ENCODE measurements at regions not wholly inside any gene's neighbourhood (a gene's known extent, or its start where the extent isn't known, plus 50 kb on each side); places are given as distances from the start of the nearest gene placed in this dataset.

DNA sequence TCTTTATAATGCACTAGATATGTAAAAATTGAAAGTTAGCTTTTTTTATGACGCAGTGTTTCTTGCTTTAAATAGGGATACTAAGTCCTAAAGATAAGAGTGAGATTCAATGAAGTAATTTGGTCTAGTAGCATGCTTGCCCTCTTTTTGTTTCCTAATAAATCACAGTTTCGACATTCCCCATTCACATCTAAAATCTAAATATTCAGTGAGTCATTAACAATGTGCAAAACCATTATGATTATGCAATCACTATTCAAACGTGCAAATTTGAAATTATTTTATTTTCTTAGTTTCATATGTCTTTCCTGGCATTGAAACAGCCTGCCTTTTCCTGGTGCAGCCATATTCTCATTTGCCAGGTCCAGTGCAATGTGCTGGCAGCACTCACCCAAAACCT is 1350.5 kb upstream of the PABPC4L start:
- POLR2A ChIA-PET: no interaction called here
- FAIRE-seq: no peak

DNA sequence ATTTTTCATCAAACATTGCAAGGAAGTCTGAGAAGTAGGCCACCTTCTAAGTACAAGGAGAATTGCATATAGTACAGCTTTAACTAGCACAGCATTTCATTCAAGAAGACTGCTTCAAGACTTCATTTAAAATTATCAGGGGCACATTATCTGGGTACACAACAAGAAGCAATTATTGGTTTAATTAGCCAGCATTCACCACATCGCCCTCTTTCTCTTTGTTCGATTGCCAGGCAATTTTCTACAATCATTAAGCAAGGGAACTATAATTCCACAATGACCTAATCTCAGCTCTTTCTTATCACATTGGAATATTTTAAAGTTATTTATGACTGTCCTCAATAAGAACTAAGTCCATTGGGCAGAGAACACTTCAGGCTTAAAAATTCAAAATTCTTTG is 1347.1 kb upstream of the PABPC4L start:
- TF ChIP-seq EP300 (IDR thresholded peaks at IDR 0.05) (no peak), CBX2 (IDR thresholded peaks at IDR 0.05; ENCODE audit: borderline replicate concordance, low read depth) (no peak), ZNF302 (CRISPR knock-in tag; IDR thresholded peaks at IDR 0.05) (no peak), JUN (IDR thresholded peaks at IDR 0.05) (no peak), CEBPB (IDR thresholded peaks at IDR 0.05) (no peak), HEYL (CRISPR knock-in tag; IDR thresholded peaks at IDR 0.05) (no peak), ZC3H11A (IDR thresholded peaks at IDR 0.05) (no peak), KDM1A (IDR thresholded peaks at IDR 0.05; ENCODE audit: low read depth) (no peak), BHLHE40 (IDR thresholded peaks at IDR 0.05; ENCODE audit: low read depth, low read length) (no peak)
- TF ChIP-seq, protein P1, sequence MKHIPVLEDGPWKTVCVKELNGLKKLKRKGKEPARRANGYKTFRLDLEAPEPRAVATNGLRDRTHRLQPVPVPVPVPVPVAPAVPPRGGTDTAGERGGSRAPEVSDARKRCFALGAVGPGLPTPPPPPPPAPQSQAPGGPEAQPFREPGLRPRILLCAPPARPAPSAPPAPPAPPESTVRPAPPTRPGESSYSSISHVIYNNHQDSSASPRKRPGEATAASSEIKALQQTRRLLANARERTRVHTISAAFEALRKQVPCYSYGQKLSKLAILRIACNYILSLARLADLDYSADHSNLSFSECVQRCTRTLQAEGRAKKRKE (CRISPR knock-in tag; IDR thresholded peaks at IDR 0.05; ENCODE audit: low read depth): no peak
- TF ChIP-seq, protein P2, sequence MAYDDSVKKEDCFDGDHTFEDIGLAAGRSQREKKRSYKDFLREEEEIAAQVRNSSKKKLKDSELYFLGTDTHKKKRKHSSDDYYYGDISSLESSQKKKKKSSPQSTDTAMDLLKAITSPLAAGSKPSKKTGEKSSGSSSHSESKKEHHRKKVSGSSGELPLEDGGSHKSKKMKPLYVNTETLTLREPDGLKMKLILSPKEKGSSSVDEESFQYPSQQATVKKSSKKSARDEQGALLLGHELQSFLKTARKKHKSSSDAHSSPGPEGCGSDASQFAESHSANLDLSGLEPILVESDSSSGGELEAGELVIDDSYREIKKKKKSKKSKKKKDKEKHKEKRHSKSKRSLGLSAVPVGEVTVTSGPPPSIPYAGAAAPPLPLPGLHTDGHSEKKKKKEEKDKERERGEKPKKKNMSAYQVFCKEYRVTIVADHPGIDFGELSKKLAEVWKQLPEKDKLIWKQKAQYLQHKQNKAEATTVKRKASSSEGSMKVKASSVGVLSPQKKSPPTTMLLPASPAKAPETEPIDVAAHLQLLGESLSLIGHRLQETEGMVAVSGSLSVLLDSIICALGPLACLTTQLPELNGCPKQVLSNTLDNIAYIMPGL (CRISPR knock-in tag; IDR thresholded peaks at IDR 0.05; ENCODE audit: borderline replicate concordance): no peak
- FAIRE-seq (no peak), DNase-seq (ENCODE audit: low read depth in 1 of 2, low spot score in 1 of 2) (no peak), ATAC-seq (no peak)
- Histone ChIP-seq H3K4me2 (no peak overlapping the region), H3K27ac (no peak overlapping the region), H3K4me1 (no peaks in the 10 kb centered on the region), H3K9me3 (no peaks in the 10 kb centered on the region), H3K4me3 (no peak overlapping the region)
- ChIA-PET CTCF (no interaction called here), POLR2A (no interaction called here)
- 90% methylated on average over 2 of the region's 2 CpGs for WGBS (ENCODE audit: missing lambda C conversion rate)

More for the DNA sequence above, 1350.5 kb upstream of the PABPC4L start:
- Histone ChIP-seq H3K27ac (no peak overlapping the region), H3K9me3 (no peaks in the 10 kb centered on the region), H3K4me2 (no peak overlapping the region), H3K4me1 (no peaks in the 10 kb centered on the region), H3K4me3 (no peak overlapping the region)
- no peak for DNase-seq (ENCODE audit: low read depth in 1 of 2, low spot score in 1 of 2)
- ATAC-seq: no peak
- no peak for TF ChIP-seq SREBF2 (IDR thresholded peaks at IDR 0.05)
- TF ChIP-seq CHD4 (IDR thresholded peaks at IDR 0.05; ENCODE audit: borderline replicate concordance): no peak
- no peak for TF ChIP-seq BHLHE40 (IDR thresholded peaks at IDR 0.05; ENCODE audit: low read depth, low read length)
- no peak for TF ChIP-seq NFE2L2 (conservative IDR thresholded peaks at IDR 0.05; ENCODE audit: low read length)
- TF ChIP-seq POLR2AphosphoS2 (conservative IDR thresholded peaks at IDR 0.05; ENCODE audit: low read length): no peak
- TF ChIP-seq, protein P3, sequence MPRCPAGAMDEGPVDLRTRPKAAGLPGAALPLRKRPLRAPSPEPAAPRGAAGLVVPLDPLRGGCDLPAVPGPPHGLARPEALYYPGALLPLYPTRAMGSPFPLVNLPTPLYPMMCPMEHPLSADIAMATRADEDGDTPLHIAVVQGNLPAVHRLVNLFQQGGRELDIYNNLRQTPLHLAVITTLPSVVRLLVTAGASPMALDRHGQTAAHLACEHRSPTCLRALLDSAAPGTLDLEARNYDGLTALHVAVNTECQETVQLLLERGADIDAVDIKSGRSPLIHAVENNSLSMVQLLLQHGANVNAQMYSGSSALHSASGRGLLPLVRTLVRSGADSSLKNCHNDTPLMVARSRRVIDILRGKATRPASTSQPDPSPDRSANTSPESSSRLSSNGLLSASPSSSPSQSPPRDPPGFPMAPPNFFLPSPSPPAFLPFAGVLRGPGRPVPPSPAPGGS (IDR thresholded peaks at IDR 0.05): no peak
- no peak for TF ChIP-seq MYC (IDR thresholded peaks at IDR 0.05; ENCODE audit: borderline replicate concordance, low read length)
- CTCF ChIA-PET: no interaction called here
- 39% methylated on average over 3 of the region's 3 CpGs for WGBS (ENCODE audit: missing lambda C conversion rate)

- ATAC-seq (no peak), DNase-seq (ENCODE audit: low read depth in 1 of 2, low spot score in 1 of 2) (no peak), FAIRE-seq (no peak)
- H3K27ac ChIP-seq: no peak overlapping the region
- CTCF ChIA-PET: no interaction called here
- no peaks in the 10 kb centered on the region for H3K4me1 ChIP-seq
- 77% methylated on average over 1 of the region's 1 CpG for WGBS (ENCODE audit: missing lambda C conversion rate)
- no peak overlapping the region for H3K4me3 ChIP-seq
- no peaks in the 10 kb centered on the region for H3K9me3 ChIP-seq
- no peak overlapping the region for H3K4me2 ChIP-seq
- POLR2A ChIA-PET: no interaction called here
- TF ChIP-seq RNF2 (IDR thresholded peaks at IDR 0.05; ENCODE audit: borderline replicate concordance, low read depth): no peak
- no peak for TF ChIP-seq RCOR1 (IDR thresholded peaks at IDR 0.05; ENCODE audit: low read depth, low read length)
- TF ChIP-seq FOXS1 (CRISPR knock-in tag; IDR thresholded peaks at IDR 0.05): no peak
- TF ChIP-seq MAFK (IDR thresholded peaks at IDR 0.05; ENCODE audit: partially characterized antibody): no peak
- TF ChIP-seq, protein P4, sequence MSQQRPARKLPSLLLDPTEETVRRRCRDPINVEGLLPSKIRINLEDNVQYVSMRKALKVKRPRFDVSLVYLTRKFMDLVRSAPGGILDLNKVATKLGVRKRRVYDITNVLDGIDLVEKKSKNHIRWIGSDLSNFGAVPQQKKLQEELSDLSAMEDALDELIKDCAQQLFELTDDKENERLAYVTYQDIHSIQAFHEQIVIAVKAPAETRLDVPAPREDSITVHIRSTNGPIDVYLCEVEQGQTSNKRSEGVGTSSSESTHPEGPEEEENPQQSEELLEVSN (IDR thresholded peaks at IDR 0.05; ENCODE audit: borderline replicate concordance, low read depth): no peak
- no peak for TF ChIP-seq KDM5A (IDR thresholded peaks at IDR 0.05)
- no peak for TF ChIP-seq NFE2L2 (conservative IDR thresholded peaks at IDR 0.05; ENCODE audit: low read length)
- no peak for TF ChIP-seq ESRRA (IDR thresholded peaks at IDR 0.05; ENCODE audit: borderline replicate concordance, low read length)
- TF ChIP-seq JUNB (IDR thresholded peaks at IDR 0.05): no peak
- no peak for TF ChIP-seq ZNF302 (CRISPR knock-in tag; IDR thresholded peaks at IDR 0.05)
- TF ChIP-seq TFCP2L1 (CRISPR knock-in tag; IDR thresholded peaks at IDR 0.05): no peak
- no peak for TF ChIP-seq EHF (CRISPR knock-in tag; IDR thresholded peaks at IDR 0.05)
- TF ChIP-seq HEYL (CRISPR knock-in tag; IDR thresholded peaks at IDR 0.05): no peak
- TF ChIP-seq CHD2 (IDR thresholded peaks at IDR 0.05; ENCODE audit: low read length, partially characterized antibody): no peak
- TF ChIP-seq HDAC2 (IDR thresholded peaks at IDR 0.05): no peak
- TF ChIP-seq SMC3 (IDR thresholded peaks at IDR 0.05): no peak
- TF ChIP-seq ZFP36 (IDR thresholded peaks at IDR 0.05; ENCODE audit: borderline replicate concordance, partially characterized antibody): no peak
- no peak for TF ChIP-seq FOSB (CRISPR knock-in tag; IDR thresholded peaks at IDR 0.05)
Observed at GRCh38 chr4:135545616-135546317, 1344.2 kb upstream of the PABPC4L start.

Measured in A549 (cell line).